ENCODE measurements at regions not wholly inside any gene's neighbourhood (a gene's known extent, or its start where the extent isn't known, plus 50 kb on each side); places are given as distances from the start of the nearest gene placed in this dataset.

- H3K9ac ChIP-seq (ENCODE audit: control insufficient read depth, extremely low read depth, insufficient read depth, low read length) = no peak overlapping the region
- H3K27ac ChIP-seq (ENCODE audit: control insufficient read depth, insufficient read depth, low read length) = no peak overlapping the region
- no peaks in the 10 kb centered on the region for H4K20me1 ChIP-seq (ENCODE audit: control insufficient read depth, extremely low read depth, insufficient read depth, low read length)
- H3K36me3 ChIP-seq (ENCODE audit: control insufficient read depth in 2 of 2, extremely low read depth in 1 of 2, insufficient read depth in 2 of 2, low read length in 2 of 2) = no peaks in the 10 kb centered on the region
- H3K4me3 ChIP-seq (ENCODE audit: control insufficient read depth in 2 of 3, extremely low read depth in 1 of 3, insufficient read depth in 2 of 3, low read depth in 1 of 3, low read length in 3 of 3) = no peak overlapping the region
- no peaks in the 10 kb centered on the region for H3K79me2 ChIP-seq (ENCODE audit: control insufficient read depth, insufficient read depth, low read length)
- TF ChIP-seq CTCF (optimal IDR thresholded peaks at IDR 0.05 in 1 of 3, IDR thresholded peaks at IDR 0.05 in 1 of 3, conservative IDR thresholded peaks at IDR 0.05 in 1 of 3; ENCODE audit: extremely low read depth in 1 of 3, insufficient read depth in 2 of 3, low read length in 3 of 3) (no peak), EZH2 (IDR thresholded peaks at IDR 0.05; ENCODE audit: low read length) (no peak)
- no peaks in the 10 kb centered on the region for H3K27me3 ChIP-seq (ENCODE audit: control insufficient read depth, extremely low read depth, insufficient read depth, low read length)
- DNase-seq (ENCODE audit: low read depth, low spot score) = no peak
- no peak overlapping the region for H3K4me2 ChIP-seq (ENCODE audit: control insufficient read depth, extremely low read depth, insufficient read depth, low read depth, low read length)
- no peaks in the 10 kb centered on the region for H3K9me1 ChIP-seq (ENCODE audit: control insufficient read depth, extremely low read depth, insufficient read depth, low read length)
- no peaks in the 10 kb centered on the region for H3K4me1 ChIP-seq (ENCODE audit: control insufficient read depth, extremely low read depth, insufficient read depth, low read length)
- no peak overlapping the region for H2AFZ ChIP-seq (ENCODE audit: control insufficient read depth, low read length)
- FAIRE-seq = no peak
- H3K9me3 ChIP-seq (ENCODE audit: control insufficient read depth, low read depth, low read length) = no peaks in the 10 kb centered on the region
- dilution Hi-C loops (cut with MboI; ENCODE audit: extremely low pct_ligation_motif_present, low sequenced_read_pairs) = no loop called here
Measured at GRCh38 chr11:98398508-98398907, 622.2 kb upstream of the CNTN5 start.

GRCh38 chr11:98409069-98409468 is 611.7 kb upstream of the CNTN5 start:
- no peaks in the 10 kb centered on the region for H3K36me3 ChIP-seq (ENCODE audit: control insufficient read depth in 2 of 2, extremely low read depth in 1 of 2, insufficient read depth in 2 of 2, low read length in 2 of 2)
- no peak for FAIRE-seq
- no peak overlapping the region for H3K4me2 ChIP-seq (ENCODE audit: control insufficient read depth, extremely low read depth, insufficient read depth, low read depth, low read length)
- H3K27ac ChIP-seq (ENCODE audit: control insufficient read depth, insufficient read depth, low read length) = no peak overlapping the region
- no peak overlapping the region for H3K9ac ChIP-seq (ENCODE audit: control insufficient read depth, extremely low read depth, insufficient read depth, low read length)
- H3K9me1 ChIP-seq (ENCODE audit: control insufficient read depth, extremely low read depth, insufficient read depth, low read length) = no peaks in the 10 kb centered on the region
- H2AFZ ChIP-seq (ENCODE audit: control insufficient read depth, low read length) = no peak overlapping the region
- no peaks in the 10 kb centered on the region for H3K27me3 ChIP-seq (ENCODE audit: control insufficient read depth, extremely low read depth, insufficient read depth, low read length)
- no peaks in the 10 kb centered on the region for H4K20me1 ChIP-seq (ENCODE audit: control insufficient read depth, extremely low read depth, insufficient read depth, low read length)
- no peak for DNase-seq (ENCODE audit: low read depth, low spot score)
- H3K79me2 ChIP-seq (ENCODE audit: control insufficient read depth, insufficient read depth, low read length) = no peaks in the 10 kb centered on the region
- no peak for TF ChIP-seq EZH2 (IDR thresholded peaks at IDR 0.05; ENCODE audit: low read length)
- TF ChIP-seq CTCF (optimal IDR thresholded peaks at IDR 0.05 in 1 of 3, IDR thresholded peaks at IDR 0.05 in 1 of 3, conservative IDR thresholded peaks at IDR 0.05 in 1 of 3; ENCODE audit: extremely low read depth in 1 of 3, insufficient read depth in 2 of 3, low read length in 3 of 3) = no peak
- no peak overlapping the region for H3K4me3 ChIP-seq (ENCODE audit: control insufficient read depth in 2 of 3, extremely low read depth in 1 of 3, insufficient read depth in 2 of 3, low read depth in 1 of 3, low read length in 3 of 3)
- H3K4me1 ChIP-seq (ENCODE audit: control insufficient read depth, extremely low read depth, insufficient read depth, low read length) = no peaks in the 10 kb centered on the region
- no peaks in the 10 kb centered on the region for H3K9me3 ChIP-seq (ENCODE audit: control insufficient read depth, low read depth, low read length)
- dilution Hi-C loops (cut with MboI; ENCODE audit: extremely low pct_ligation_motif_present, low sequenced_read_pairs) = no loop called here
